GM19372 (cell line): ENCODE measurements at regions not wholly inside any gene's neighbourhood (a gene's known extent, or its start where the extent isn't known, plus 50 kb on each side); places are given as distances from the start of the nearest gene placed in this dataset.
"Not testable (repeated sequence)": the region's sequence is repeated elsewhere in the genome, so short reads cannot be mapped to it uniquely, and the experiment has no call there.

Experiments used
- ATAC-seq: cut with Tn5 transposase; IDR thresholded peaks from one replicate; pipeline ENCODE4 v1.9.1; 2021; ENCODE audit warnings: mild to moderate bottlenecking, low read depth, moderate library complexity; ENCODE audit not compliant: unreplicated experiment

- no peak for ATAC-seq
Measured at GRCh38 chr2:236816197-236817170, 246.9 kb downstream of the ACKR3 start.

- ATAC-seq = no peak
Measured at GRCh38 chr2:236818281-236819045, 248.8 kb downstream of the ACKR3 start.

GRCh38 chr2:236819275-236820002 is 249.8 kb downstream of the ACKR3 start:
- no peak for ATAC-seq

GRCh38 chr2:236820763-236821344 is 251.2 kb downstream of the ACKR3 start:
- ATAC-seq = no peak

- no peak for ATAC-seq
Measured at GRCh38 chr2:236823041-236823629, 253.5 kb downstream of the ACKR3 start.

GRCh38 chr2:236823963-236824362 is 254.3 kb downstream of the ACKR3 start:
- ATAC-seq = no peak

GRCh38 chr2:236824836-236825235 is 255.2 kb downstream of the ACKR3 start:
- no peak for ATAC-seq

GRCh38 chr2:236825989-236826510 is 256.4 kb downstream of the ACKR3 start:
- ATAC-seq = no peak

GRCh38 chr2:236826606-236827156 is 257.1 kb downstream of the ACKR3 start:
- ATAC-seq = no peak

GRCh38 chr2:236827997-236828396 is 257.7 kb upstream of the COPS8 start:
- ATAC-seq = no peak

- ATAC-seq = no peak
Measured at GRCh38 chr2:236828820-236829219, 256.9 kb upstream of the COPS8 start.

GRCh38 chr2:236830926-236831325 is 254.8 kb upstream of the COPS8 start:
- ATAC-seq = no peak

- ATAC-seq = no peak
Measured at GRCh38 chr2:236831698-236832097, 254.0 kb upstream of the COPS8 start.

GRCh38 chr2:236833501-236834073 is 252.1 kb upstream of the COPS8 start:
- no peak for ATAC-seq

- ATAC-seq = no peak
Measured at GRCh38 chr2:236834284-236834683, 251.4 kb upstream of the COPS8 start.

GRCh38 chr2:236835307-236836024 is 250.2 kb upstream of the COPS8 start:
- no peak for ATAC-seq

- ATAC-seq = not testable (repeated sequence)
Measured at GRCh38 chr2:236836028-236836427, 249.7 kb upstream of the COPS8 start.

- ATAC-seq = no peak
Measured at GRCh38 chr2:236840215-236840614, 245.5 kb upstream of the COPS8 start.

- ATAC-seq = no peak
Measured at GRCh38 chr2:236840857-236841256, 244.8 kb upstream of the COPS8 start.
